Lung (tissue), 11 donors: ENCODE measurements at regions not wholly inside any gene's neighbourhood (a gene's known extent, or its start where the extent isn't known, plus 50 kb on each side); places are given as distances from the start of the nearest gene placed in this dataset.

Source experiments
- ATAC-seq: fragments of 200-7000 bp; cut with Tn5 transposase; one replicate; pipeline ENCODE4 v1.9.1; 2020; ENCODE audit warnings: moderate number of reproducible peaks; ENCODE audit not compliant: insufficient read depth, low FRiP score
- DNase-seq, 3 donors: peaks; one replicate each; pipeline ENCODE4 v3.0.0-alpha.2; 2013 to 2017
- H3K27ac ChIP-seq, 2 donors: one replicate each; pipeline ENCODE4 v1.5.1; 2013; ENCODE audit warnings: mild to moderate bottlenecking in 2 of 2, moderate library complexity in 2 of 2, control low read depth in 1 of 2, inconsistent platforms in 1 of 2, low read depth in 1 of 2, low read length in 1 of 2
- H3K27me3 ChIP-seq, 3 donors: one replicate each; pipeline ENCODE4 v1.5.1; 2013; ENCODE audit warnings: low read length in 2 of 3; ENCODE audit not compliant: control insufficient read depth in 3 of 3, insufficient read depth in 3 of 3
- H3K36me3 ChIP-seq, 4 donors: one replicate each; pipeline ENCODE4 v1.5.1; 2013; ENCODE audit warnings: low read length in 4 of 4, mild to moderate bottlenecking in 1 of 4, moderate library complexity in 1 of 4; ENCODE audit not compliant: control insufficient read depth in 4 of 4, insufficient read depth in 4 of 4
- H3K4me1 ChIP-seq, 5 donors: one replicate each; pipeline ENCODE4 v1.5.1; 2013; ENCODE audit warnings: low read length in 5 of 5, mild to moderate bottlenecking in 2 of 5, moderate library complexity in 1 of 5; ENCODE audit not compliant: control insufficient read depth in 5 of 5, insufficient read depth in 5 of 5
- H3K4me3 ChIP-seq: one replicate; pipeline ENCODE4 v1.5.1; 2013; ENCODE audit warnings: mild to moderate bottlenecking, control low read depth, moderate library complexity
- H3K9ac ChIP-seq, 2 donors: one replicate each; pipeline ENCODE4 v1.5.1; 2013; ENCODE audit warnings: low read length in 2 of 2, control low read depth in 1 of 2; ENCODE audit not compliant: insufficient read depth in 1 of 2
- H3K9me3 ChIP-seq, 4 donors: one replicate each; pipeline ENCODE4 v1.5.1; 2013; ENCODE audit warnings: low read length in 3 of 4, mild to moderate bottlenecking in 1 of 4, moderate library complexity in 1 of 4; ENCODE audit not compliant: control insufficient read depth in 4 of 4, insufficient read depth in 3 of 4
- CTCF ChIP-seq: IDR thresholded peaks from 2 replicates; pipeline ENCODE4 v1.5.1; 2012; ENCODE audit warnings: mild to moderate bottlenecking; ENCODE audit errors: control extremely low read depth, extremely low read depth
- WGBS, 2 donors: extraction: QIAGEN DNeasy Blood & Tissue Kit; methylation state at CpG; one replicate each; pipeline ENCODE4 v1.1.7; 2013; 5-methylcytosine and 5-hydroxymethylcytosine counted together
- donor health status: control.
- donor health status: control.
- donor health status: Bipolar disorder and iron deficiency.
- donor health status: healthy.
- donor health status: DM: yes; HTN: yes; CAD: no.

GRCh38 chr13:70612881-70613280, 504.6 kb upstream of the KLHL1 start:
- no peak overlapping the region for H3K9ac ChIP-seq
- H3K4me3 ChIP-seq, result no peak overlapping the region
- H3K27ac ChIP-seq, result no peak overlapping the region
- no peaks in the 10 kb centered on the region for H3K4me1 ChIP-seq
- ATAC-seq, result no peak
- H3K9me3 ChIP-seq, result no peaks in the 10 kb centered on the region
- WGBS, 2 donors, result 96 to 97% methylated on average over 2 of the region's 2 CpGs
- no peaks in the 10 kb centered on the region for H3K36me3 ChIP-seq
- no peaks in the 10 kb centered on the region for H3K27me3 ChIP-seq
- DNase-seq, result no peak
- no peak for TF ChIP-seq CTCF

- no peak overlapping the region for H3K9ac ChIP-seq
- no peak for TF ChIP-seq CTCF
- ATAC-seq, result no peak
These were observed 496.2 kb upstream of the KLHL1 start for GRCh38 chr13:70604448-70604847.

GRCh38 chr13:70593716-70594115, 485.5 kb upstream of the KLHL1 start:
- Histone ChIP-seq H3K27ac (no peak overlapping the region), H3K4me3 (no peak overlapping the region), H3K4me1 (no peaks in the 10 kb centered on the region), H3K36me3 (no peaks in the 10 kb centered on the region), H3K27me3 (no peaks in the 10 kb centered on the region), H3K9me3 (no peaks in the 10 kb centered on the region), H3K9ac (no peak overlapping the region)
- 50 to 56% methylated on average over 3 of the region's 3 CpGs for WGBS, 2 donors
- no peak for ATAC-seq
- no peak for DNase-seq
- TF ChIP-seq CTCF, result no peak

More at GRCh38 chr13:70604448-70604847, 496.2 kb upstream of the KLHL1 start:
- Histone ChIP-seq H3K36me3 (no peaks in the 10 kb centered on the region), H3K4me1 (no peaks in the 10 kb centered on the region), H3K27ac (no peak overlapping the region), H3K9me3 (peaks cover 0 to 4% (median 2%) of the 10 kb centered on the region in 4 donors), H3K4me3 (no peak overlapping the region), H3K27me3 (no peaks in the 10 kb centered on the region)
- DNase-seq, result no peak
- WGBS, 2 donors, result 49 to 64% methylated on average over 4 of the region's 4 CpGs

GRCh38 chr13:70585109-70585508, 476.9 kb upstream of the KLHL1 start:
- Histone ChIP-seq H3K4me1 (no peaks in the 10 kb centered on the region), H3K4me3 (no peak overlapping the region), H3K27ac (no peak overlapping the region), H3K36me3 (no peaks in the 10 kb centered on the region), H3K9me3 (no peaks in the 10 kb centered on the region), H3K9ac (no peak overlapping the region), H3K27me3 (no peaks in the 10 kb centered on the region)
- WGBS, 2 donors, result 82 to 98% methylated on average over 4 of the region's 4 CpGs
- DNase-seq (no peak), ATAC-seq (no peak)
- TF ChIP-seq CTCF, result no peak
